ENCODE measurements at regions not wholly inside any gene's neighbourhood (a gene's known extent, or its start where the extent isn't known, plus 50 kb on each side); places are given as distances from the start of the nearest gene placed in this dataset.

DNA sequence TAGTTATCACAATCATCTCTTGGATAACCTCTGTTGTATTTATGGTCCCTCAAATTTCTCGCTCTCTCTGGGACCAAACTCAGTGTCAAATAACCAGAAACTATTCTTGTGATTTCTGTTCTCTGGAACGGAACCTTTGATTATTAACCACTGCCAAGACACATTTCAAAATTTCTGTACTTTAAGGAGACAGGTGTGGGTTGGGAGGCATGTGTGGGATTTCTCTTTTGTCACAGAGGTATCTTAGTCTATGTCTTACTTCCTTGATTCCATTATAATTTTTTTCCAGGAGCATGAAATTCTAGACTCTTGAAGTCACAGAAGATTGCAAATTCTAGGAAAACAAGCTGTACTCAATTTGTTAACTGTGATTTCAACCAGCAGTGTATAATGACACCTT, 919.0 kb upstream of the B3GALT2 start:
- TF ChIP-seq, protein P1, sequence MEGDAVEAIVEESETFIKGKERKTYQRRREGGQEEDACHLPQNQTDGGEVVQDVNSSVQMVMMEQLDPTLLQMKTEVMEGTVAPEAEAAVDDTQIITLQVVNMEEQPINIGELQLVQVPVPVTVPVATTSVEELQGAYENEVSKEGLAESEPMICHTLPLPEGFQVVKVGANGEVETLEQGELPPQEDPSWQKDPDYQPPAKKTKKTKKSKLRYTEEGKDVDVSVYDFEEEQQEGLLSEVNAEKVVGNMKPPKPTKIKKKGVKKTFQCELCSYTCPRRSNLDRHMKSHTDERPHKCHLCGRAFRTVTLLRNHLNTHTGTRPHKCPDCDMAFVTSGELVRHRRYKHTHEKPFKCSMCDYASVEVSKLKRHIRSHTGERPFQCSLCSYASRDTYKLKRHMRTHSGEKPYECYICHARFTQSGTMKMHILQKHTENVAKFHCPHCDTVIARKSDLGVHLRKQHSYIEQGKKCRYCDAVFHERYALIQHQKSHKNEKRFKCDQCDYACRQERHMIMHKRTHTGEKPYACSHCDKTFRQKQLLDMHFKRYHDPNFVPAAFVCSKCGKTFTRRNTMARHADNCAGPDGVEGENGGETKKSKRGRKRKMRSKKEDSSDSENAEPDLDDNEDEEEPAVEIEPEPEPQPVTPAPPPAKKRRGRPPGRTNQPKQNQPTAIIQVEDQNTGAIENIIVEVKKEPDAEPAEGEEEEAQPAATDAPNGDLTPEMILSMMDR (IDR thresholded peaks at IDR 0.05): no peak
- no peak for TF ChIP-seq KDM1A (IDR thresholded peaks at IDR 0.05; ENCODE audit: low read depth)

All from A549 (cell line).